ENCODE measurements at regions not wholly inside any gene's neighbourhood (a gene's known extent, or its start where the extent isn't known, plus 50 kb on each side); places are given as distances from the start of the nearest gene placed in this dataset.

DNA sequence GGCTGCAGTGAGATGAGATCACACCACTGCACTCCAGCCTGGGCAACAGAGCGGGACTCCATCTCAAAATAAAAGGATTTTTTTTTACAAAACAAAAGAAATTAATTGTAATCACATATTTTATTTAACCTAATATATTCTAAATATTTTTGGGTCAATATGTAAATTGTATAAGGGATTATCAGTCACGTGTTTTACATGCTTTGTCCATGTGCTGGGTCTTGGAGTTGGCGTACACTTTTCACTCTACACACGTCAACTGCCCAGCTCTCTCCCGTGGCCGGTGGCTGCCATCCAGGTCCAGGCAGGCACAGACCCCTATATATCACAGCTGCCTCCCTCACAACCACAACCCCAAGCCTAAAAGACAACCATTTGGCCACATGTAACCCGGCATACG is 68.1 kb downstream of the RBFOX3 start:
- TF ChIP-seq PHF8 (CRISPR knock-in tag; IDR thresholded peaks at IDR 0.05), result no peak
- TF ChIP-seq TGIF2 (CRISPR knock-in tag; IDR thresholded peaks at IDR 0.05), result no peak
- no peak for TF ChIP-seq NBN (conservative IDR thresholded peaks at IDR 0.05)
- TF ChIP-seq SYNCRIP (IDR thresholded peaks at IDR 0.05; ENCODE audit: insufficient read depth, low read depth, low read length), result no peak
- TF ChIP-seq, protein P1, sequence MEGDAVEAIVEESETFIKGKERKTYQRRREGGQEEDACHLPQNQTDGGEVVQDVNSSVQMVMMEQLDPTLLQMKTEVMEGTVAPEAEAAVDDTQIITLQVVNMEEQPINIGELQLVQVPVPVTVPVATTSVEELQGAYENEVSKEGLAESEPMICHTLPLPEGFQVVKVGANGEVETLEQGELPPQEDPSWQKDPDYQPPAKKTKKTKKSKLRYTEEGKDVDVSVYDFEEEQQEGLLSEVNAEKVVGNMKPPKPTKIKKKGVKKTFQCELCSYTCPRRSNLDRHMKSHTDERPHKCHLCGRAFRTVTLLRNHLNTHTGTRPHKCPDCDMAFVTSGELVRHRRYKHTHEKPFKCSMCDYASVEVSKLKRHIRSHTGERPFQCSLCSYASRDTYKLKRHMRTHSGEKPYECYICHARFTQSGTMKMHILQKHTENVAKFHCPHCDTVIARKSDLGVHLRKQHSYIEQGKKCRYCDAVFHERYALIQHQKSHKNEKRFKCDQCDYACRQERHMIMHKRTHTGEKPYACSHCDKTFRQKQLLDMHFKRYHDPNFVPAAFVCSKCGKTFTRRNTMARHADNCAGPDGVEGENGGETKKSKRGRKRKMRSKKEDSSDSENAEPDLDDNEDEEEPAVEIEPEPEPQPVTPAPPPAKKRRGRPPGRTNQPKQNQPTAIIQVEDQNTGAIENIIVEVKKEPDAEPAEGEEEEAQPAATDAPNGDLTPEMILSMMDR (CRISPR knock-in tag; IDR thresholded peaks at IDR 0.05), result no peak
- TF ChIP-seq, protein P2, sequence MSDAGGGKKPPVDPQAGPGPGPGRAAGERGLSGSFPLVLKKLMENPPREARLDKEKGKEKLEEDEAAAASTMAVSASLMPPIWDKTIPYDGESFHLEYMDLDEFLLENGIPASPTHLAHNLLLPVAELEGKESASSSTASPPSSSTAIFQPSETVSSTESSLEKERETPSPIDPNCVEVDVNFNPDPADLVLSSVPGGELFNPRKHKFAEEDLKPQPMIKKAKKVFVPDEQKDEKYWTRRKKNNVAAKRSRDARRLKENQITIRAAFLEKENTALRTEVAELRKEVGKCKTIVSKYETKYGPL (CRISPR knock-in tag; IDR thresholded peaks at IDR 0.05), result no peak
- TF ChIP-seq, protein P3, sequence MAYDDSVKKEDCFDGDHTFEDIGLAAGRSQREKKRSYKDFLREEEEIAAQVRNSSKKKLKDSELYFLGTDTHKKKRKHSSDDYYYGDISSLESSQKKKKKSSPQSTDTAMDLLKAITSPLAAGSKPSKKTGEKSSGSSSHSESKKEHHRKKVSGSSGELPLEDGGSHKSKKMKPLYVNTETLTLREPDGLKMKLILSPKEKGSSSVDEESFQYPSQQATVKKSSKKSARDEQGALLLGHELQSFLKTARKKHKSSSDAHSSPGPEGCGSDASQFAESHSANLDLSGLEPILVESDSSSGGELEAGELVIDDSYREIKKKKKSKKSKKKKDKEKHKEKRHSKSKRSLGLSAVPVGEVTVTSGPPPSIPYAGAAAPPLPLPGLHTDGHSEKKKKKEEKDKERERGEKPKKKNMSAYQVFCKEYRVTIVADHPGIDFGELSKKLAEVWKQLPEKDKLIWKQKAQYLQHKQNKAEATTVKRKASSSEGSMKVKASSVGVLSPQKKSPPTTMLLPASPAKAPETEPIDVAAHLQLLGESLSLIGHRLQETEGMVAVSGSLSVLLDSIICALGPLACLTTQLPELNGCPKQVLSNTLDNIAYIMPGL (CRISPR knock-in tag; IDR thresholded peaks at IDR 0.05; ENCODE audit: borderline replicate concordance in 1 of 2, low read depth in 1 of 2), result no peak
- TF ChIP-seq JUNB (CRISPR knock-in tag; IDR thresholded peaks at IDR 0.05; ENCODE audit: borderline replicate concordance), result no peak
- TF ChIP-seq SALL1 (CRISPR knock-in tag; IDR thresholded peaks at IDR 0.05), result no peak
- no peak for TF ChIP-seq ZNF138 (CRISPR knock-in tag; IDR thresholded peaks at IDR 0.05; ENCODE audit: low read depth)
- TF ChIP-seq, protein P4, sequence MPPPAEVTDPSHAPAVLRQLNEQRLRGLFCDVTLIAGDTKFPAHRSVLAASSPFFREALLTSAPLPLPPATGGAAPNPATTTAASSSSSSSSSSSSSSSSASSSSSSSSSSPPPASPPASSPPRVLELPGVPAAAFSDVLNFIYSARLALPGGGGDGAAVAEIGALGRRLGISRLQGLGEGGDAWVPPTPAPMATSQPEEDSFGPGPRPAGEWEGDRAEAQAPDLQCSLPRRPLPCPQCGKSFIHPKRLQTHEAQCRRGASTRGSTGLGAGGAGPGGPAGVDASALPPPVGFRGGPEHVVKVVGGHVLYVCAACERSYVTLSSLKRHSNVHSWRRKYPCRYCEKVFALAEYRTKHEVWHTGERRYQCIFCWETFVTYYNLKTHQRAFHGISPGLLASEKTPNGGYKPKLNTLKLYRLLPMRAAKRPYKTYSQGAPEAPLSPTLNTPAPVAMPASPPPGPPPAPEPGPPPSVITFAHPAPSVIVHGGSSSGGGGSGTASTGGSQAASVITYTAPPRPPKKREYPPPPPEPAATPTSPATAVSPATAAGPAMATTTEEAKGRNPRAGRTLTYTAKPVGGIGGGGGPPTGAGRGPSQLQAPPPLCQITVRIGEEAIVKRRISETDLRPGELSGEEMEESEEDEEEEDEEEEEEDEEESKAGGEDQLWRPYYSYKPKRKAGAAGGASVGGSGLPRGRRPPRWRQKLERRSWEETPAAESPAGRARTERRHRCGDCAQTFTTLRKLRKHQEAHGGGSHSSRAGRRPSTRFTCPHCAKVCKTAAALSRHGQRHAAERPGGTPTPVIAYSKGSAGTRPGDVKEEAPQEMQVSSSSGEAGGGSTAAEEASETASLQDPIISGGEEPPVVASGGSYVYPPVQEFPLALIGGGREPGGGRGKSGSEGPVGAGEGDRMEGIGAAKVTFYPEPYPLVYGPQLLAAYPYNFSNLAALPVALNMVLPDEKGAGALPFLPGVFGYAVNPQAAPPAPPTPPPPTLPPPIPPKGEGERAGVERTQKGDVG (CRISPR knock-in tag; IDR thresholded peaks at IDR 0.05; ENCODE audit: borderline replicate concordance), result no peak

Data from HepG2 (cell line).